CD4-positive, alpha-beta T cell treated with Interleukin-1 beta for 1 hour (primary cell): ENCODE measurements at regions not wholly inside any gene's neighbourhood (a gene's known extent, or its start where the extent isn't known, plus 50 kb on each side); places are given as distances from the start of the nearest gene placed in this dataset.

Experiments used
- DNase-seq, 2 donors: peaks; one replicate each; pipeline ENCODE4 v3.0.0-alpha.2; 2020 to 2022

GRCh38 chr13:97639236-97639635, 205.3 kb downstream of the RAP2A start:
- DNase-seq, result no peak

- no peak for DNase-seq
Observed at GRCh38 chr13:97640268-97640667, 206.3 kb downstream of the RAP2A start.

- no peak for DNase-seq
Observed at GRCh38 chr13:97648171-97648880, 214.4 kb downstream of the RAP2A start.

- no peak for DNase-seq
Observed at GRCh38 chr13:97648881-97649224, 214.9 kb downstream of the RAP2A start.

GRCh38 chr13:97653443-97654140, 219.6 kb downstream of the RAP2A start:
- DNase-seq, result no peak

GRCh38 chr13:97654236-97654635, 220.3 kb downstream of the RAP2A start:
- DNase-seq, result no peak

- DNase-seq, result no peak
Observed at GRCh38 chr13:97658556-97658955, 224.6 kb downstream of the RAP2A start.

- peak in 1 of 2 donors; percentile 8 for DNase-seq
Observed at GRCh38 chr13:97659602-97660001, 225.6 kb downstream of the RAP2A start.

GRCh38 chr13:97660594-97661260, 226.8 kb downstream of the RAP2A start:
- DNase-seq, result no peak

GRCh38 chr13:97686594-97686993, 252.6 kb downstream of the RAP2A start:
- DNase-seq, result no peak

- DNase-seq, result no peak
Observed at GRCh38 chr13:97692628-97693027, 258.7 kb downstream of the RAP2A start.

- no peak for DNase-seq
Observed at GRCh38 chr13:97695684-97696083, 257.8 kb upstream of the IPO5 start.

GRCh38 chr13:97696921-97697320, 256.6 kb upstream of the IPO5 start:
- DNase-seq, result no peak

- no peak for DNase-seq
Observed at GRCh38 chr13:97700306-97700848, 253.1 kb upstream of the IPO5 start.

GRCh38 chr13:97702614-97703013, 250.9 kb upstream of the IPO5 start:
- no peak for DNase-seq

- DNase-seq, result no peak
Observed at GRCh38 chr13:97710797-97711196, 242.7 kb upstream of the IPO5 start.

- DNase-seq, result no peak
Observed at GRCh38 chr13:97712770-97713169, 240.7 kb upstream of the IPO5 start.

GRCh38 chr13:97715763-97716162, 237.7 kb upstream of the IPO5 start:
- DNase-seq, result no peak

GRCh38 chr13:97716746-97717145, 236.7 kb upstream of the IPO5 start:
- DNase-seq, result no peak

- no peak for DNase-seq
Observed at GRCh38 chr13:97719736-97720135, 233.7 kb upstream of the IPO5 start.

GRCh38 chr13:97720896-97721295, 232.6 kb upstream of the IPO5 start:
- no peak for DNase-seq

GRCh38 chr13:97723655-97724054, 229.8 kb upstream of the IPO5 start:
- no peak for DNase-seq

- DNase-seq, result no peak
Observed at GRCh38 chr13:97724450-97724849, 229.0 kb upstream of the IPO5 start.
